Heart left ventricle (tissue), 16 donors: ENCODE measurements at regions not wholly inside any gene's neighbourhood (a gene's known extent, or its start where the extent isn't known, plus 50 kb on each side); places are given as distances from the start of the nearest gene placed in this dataset.
A peak's percentile ranks its signal among the peaks of the same experiment; 100 is the strongest.

Source experiments
- ATAC-seq, 4 donors: fragments of 200-7000 bp; cut with Tn5 transposase; one replicate each; pipeline ENCODE4 v1.9.1; 2020 to 2022; ENCODE audit warnings: moderate library complexity in 4 of 4, mild to moderate bottlenecking in 3 of 4, moderate number of reproducible peaks in 1 of 4
- DNase-seq, 5 donors: peaks; one replicate each; pipeline ENCODE4 v3.0.0-alpha.2; 2020
- H3K27ac ChIP-seq, 12 donors: fragments of 200-600 bp; sonication (generic) in 4 of 12; one replicate each; pipeline versions ENCODE4 v1.5.0 to v1.8.0; 2016 to 2022; ENCODE audit warnings: mild to moderate bottlenecking in 2 of 12
- H3K27me3 ChIP-seq, 9 donors: fragments of 200-600 bp; sonication (generic) in 2 of 9; one replicate each; pipeline versions ENCODE4 v1.5.1 to v1.8.0; 2016 to 2022; ENCODE audit warnings: mild to moderate bottlenecking in 3 of 9
- H3K36me3 ChIP-seq, 9 donors: fragments of 200-600 bp; sonication (generic) in 2 of 9; one replicate each; pipeline versions ENCODE4 v1.5.0 to v1.8.0; 2018 to 2022; ENCODE audit warnings: mild to moderate bottlenecking in 2 of 9
- H3K4me1 ChIP-seq, 12 donors: fragments of 200-600 bp; sonication (generic) in 4 of 12; one replicate each; pipeline versions ENCODE4 v1.5.0 to v1.8.0; 2016 to 2022; ENCODE audit warnings: mild to moderate bottlenecking in 3 of 12
- H3K4me3 ChIP-seq, 12 donors: fragments of 200-600 bp; sonication (generic) in 4 of 12; one replicate each; pipeline versions ENCODE4 v1.5.0 to v1.8.0; 2017 to 2022; ENCODE audit warnings: mild to moderate bottlenecking in 9 of 12, moderate library complexity in 4 of 12
- H3K9me3 ChIP-seq, 12 donors: fragments of 200-600 bp; sonication (generic) in 4 of 12; one replicate each; pipeline versions ENCODE4 v1.5.0 to v1.8.0; 2016 to 2022; ENCODE audit warnings: mild to moderate bottlenecking in 1 of 12
- POLR2A ChIP-seq, 2 donors: fragments of 450-650 bp; IDR thresholded peaks; one replicate each; pipeline ENCODE4 v1.6.1; 2017; ENCODE audit warnings: antibody characterized with exemption in 2 of 2, mild to moderate bottlenecking in 2 of 2, moderate library complexity in 2 of 2
- WGBS, 4 donors: extraction: QIAGEN DNeasy Blood & Tissue Kit in 2 of 4; methylation state at CpG; one replicate each; pipeline versions ENCODE4 v1.1.5 to v1.1.7; 2013 to 2018; 5-methylcytosine and 5-hydroxymethylcytosine counted together
- intact Hi-C, 10 donors: fragments of 100-400 bp; cut with DNase I; formaldehyde crosslinking; loops; one replicate each; pipeline versions ENCODE4 v1.11.1 to v1.14.2; 2022
- TF ChIP-seq, protein P1 (sequence below), 12 donors: fragments of 200-600 bp; sonication (generic) in 4 of 12; IDR thresholded peaks; one replicate each; pipeline versions ENCODE4 v1.5.0 to v1.8.0; 2018 to 2022; ENCODE audit warnings: antibody characterized with exemption in 12 of 12, mild to moderate bottlenecking in 5 of 12
- donor health status: ischemic (EF 13 %, LVEDD 7.1; RV severe dilation, severe dysfunction).
- donor health status: healthy with polysubstance abuse.
- donor health status: DM: no; HTN: yes; CAD: no.
- donor health status: DM: no; HTN: no; CAD: no.
- donor health status: ischemic (EF 25% LVEDD 6.9; RV normal size, moderate dysfunction).
- donor health status: ischemic (EF 25% LVEDD 5.7; RV mildly dilated, moderate dysfunction).
- donor health status: healthy.
- donor health status: DM: yes; HTN: yes; CAD: no.
- donor health status: ischemic (EF 35%, LVEDD 5.7; RV mildly dilated, moderate dysfunction).
- donor health status: nonischemic (EF 11% LVEDD 7.7; RV severe dilation, severe dysfunction).
- donor health status: DM: yes; HTN: yes; CAD: no.
- donor health status: PGD.
- donor health status: ischemic (EF 29% LVEDD 5.4; RV normal size, mild dysfunction).
- donor health status: nonischemic (EF 23%, LVEDD 6.1; RV moderate dilation, normal function).

DNA sequence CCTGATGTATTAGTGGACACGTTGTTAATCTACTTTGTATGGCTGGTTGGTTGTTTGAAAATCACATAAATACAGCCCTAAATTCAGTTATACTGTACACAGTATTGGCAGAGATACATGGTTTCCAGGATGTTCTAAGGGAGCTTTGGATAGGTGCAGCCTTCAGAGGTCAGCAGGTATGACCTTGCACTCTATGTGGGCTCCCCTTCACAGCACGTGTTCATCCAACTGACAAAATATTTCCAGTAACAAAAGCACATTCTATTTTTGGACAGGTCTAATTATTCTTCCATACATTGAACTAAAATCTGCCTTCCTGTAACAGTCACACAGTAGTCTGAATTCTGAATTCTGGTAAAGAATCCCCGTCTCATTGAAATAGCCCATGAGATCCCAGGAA lies 92.8 kb upstream of the RAPGEF2 start:
- no peak for DNase-seq
- WGBS, 4 donors, result 39 to 52% (median 49%) methylated on average over 3 of the region's 3 CpGs
- TF ChIP-seq, protein P1, sequence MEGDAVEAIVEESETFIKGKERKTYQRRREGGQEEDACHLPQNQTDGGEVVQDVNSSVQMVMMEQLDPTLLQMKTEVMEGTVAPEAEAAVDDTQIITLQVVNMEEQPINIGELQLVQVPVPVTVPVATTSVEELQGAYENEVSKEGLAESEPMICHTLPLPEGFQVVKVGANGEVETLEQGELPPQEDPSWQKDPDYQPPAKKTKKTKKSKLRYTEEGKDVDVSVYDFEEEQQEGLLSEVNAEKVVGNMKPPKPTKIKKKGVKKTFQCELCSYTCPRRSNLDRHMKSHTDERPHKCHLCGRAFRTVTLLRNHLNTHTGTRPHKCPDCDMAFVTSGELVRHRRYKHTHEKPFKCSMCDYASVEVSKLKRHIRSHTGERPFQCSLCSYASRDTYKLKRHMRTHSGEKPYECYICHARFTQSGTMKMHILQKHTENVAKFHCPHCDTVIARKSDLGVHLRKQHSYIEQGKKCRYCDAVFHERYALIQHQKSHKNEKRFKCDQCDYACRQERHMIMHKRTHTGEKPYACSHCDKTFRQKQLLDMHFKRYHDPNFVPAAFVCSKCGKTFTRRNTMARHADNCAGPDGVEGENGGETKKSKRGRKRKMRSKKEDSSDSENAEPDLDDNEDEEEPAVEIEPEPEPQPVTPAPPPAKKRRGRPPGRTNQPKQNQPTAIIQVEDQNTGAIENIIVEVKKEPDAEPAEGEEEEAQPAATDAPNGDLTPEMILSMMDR (IDR thresholded peaks at IDR 0.05), result no peak
- no peak for TF ChIP-seq POLR2A (IDR thresholded peaks at IDR 0.05)
- Histone ChIP-seq H3K9me3 (no peaks in the 10 kb centered on the region), H3K4me1 (peaks cover 0 to 20% (median 12%) of the 10 kb centered on the region in 12 donors), H3K4me3 (no peak overlapping the region), H3K27me3 (no peaks in the 10 kb centered on the region), H3K27ac (peak overlapping the region in 2 of 12 donors; percentile 15 to 42), H3K36me3 (no peaks in the 10 kb centered on the region)
- intact Hi-C loops, result no loop called here
- peak in 3 of 4 donors; percentile 16 to 35 (median 32) for ATAC-seq

DNA sequence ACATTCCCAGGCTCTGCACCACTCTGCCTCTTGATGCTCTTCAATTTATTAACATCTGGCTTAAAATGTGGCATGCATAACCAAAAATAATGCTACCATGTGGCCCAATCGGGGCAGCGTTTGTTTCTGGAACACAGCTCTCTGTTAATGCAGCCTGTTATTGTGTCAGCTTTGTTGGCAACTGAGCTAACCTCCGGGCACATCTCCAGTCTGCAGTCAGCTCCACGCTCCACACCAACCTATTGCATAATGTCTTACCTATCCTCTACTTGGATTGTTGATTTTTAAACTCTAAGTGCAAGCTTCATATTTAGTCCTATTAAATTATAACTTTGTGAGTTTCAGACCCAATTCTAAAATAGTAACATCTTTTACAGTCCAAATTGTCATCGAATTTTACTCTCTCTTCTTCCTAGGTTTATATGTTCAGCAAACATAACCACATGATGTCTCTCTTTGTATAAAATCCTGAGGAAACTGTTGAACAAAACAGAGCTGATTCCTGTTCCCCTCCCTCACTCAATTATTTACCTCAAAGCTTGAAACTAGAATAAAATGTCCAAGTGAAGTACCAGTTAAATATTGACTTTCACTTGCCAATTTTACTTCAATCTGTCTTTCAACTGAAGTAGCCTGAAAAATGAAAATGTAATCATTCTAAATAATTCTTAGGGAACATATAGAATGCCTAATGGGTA lies 92.2 kb upstream of the RAPGEF2 start:
- Histone ChIP-seq H3K27me3 (no peaks in the 10 kb centered on the region), H3K4me1 (peaks cover 0 to 20% (median 12%) of the 10 kb centered on the region in 12 donors), H3K36me3 (no peaks in the 10 kb centered on the region), H3K27ac (peak overlapping the region in 2 of 12 donors; percentile 15 to 42), H3K9me3 (no peaks in the 10 kb centered on the region), H3K4me3 (no peak overlapping the region)
- WGBS, 4 donors, result 25 to 29% (median 29%) methylated on average over 5 of the region's 5 CpGs
- TF ChIP-seq, protein P1 (IDR thresholded peaks at IDR 0.05), result no peak
- no peak for TF ChIP-seq POLR2A (IDR thresholded peaks at IDR 0.05)
- ATAC-seq (peak; percentile 93 to 98 (median 96)), DNase-seq (peak; percentile 53 to 75 (median 70))
- intact Hi-C loops, result no loop called here

DNA sequence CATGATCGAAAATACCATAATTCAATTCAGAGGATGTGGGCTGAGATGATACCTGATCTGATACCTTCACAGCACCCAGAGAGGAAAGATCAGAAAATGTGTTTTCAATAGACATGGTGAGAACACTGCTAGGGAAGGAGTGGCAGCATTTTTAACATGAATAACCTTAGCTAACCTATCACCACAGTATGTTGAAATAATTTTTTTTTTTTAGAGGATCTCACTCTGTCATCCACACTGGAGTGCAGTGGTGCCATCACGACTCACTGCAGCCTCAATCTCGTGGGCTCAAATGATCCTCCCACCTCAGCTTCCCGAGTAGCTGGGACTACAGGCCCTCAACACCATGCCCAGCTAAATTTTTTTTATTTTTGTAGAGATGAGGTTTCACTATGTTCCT lies 90.5 kb upstream of the RAPGEF2 start:
- intact Hi-C loops, result no loop called here
- no peak for DNase-seq
- H3K4me3 ChIP-seq, result no peak overlapping the region
- peaks cover 0 to 20% (median 12%) of the 10 kb centered on the region in 12 donors for H3K4me1 ChIP-seq
- no peaks in the 10 kb centered on the region for H3K9me3 ChIP-seq
- no peaks in the 10 kb centered on the region for H3K27me3 ChIP-seq
- TF ChIP-seq POLR2A (IDR thresholded peaks at IDR 0.05), result no peak
- TF ChIP-seq, protein P1 (IDR thresholded peaks at IDR 0.05), result no peak
- ATAC-seq, result no peak
- no peak overlapping the region for H3K27ac ChIP-seq
- no peaks in the 10 kb centered on the region for H3K36me3 ChIP-seq
- WGBS, 4 donors, result 90 to 94% (median 90%) methylated on average over 4 of the region's 4 CpGs

DNA sequence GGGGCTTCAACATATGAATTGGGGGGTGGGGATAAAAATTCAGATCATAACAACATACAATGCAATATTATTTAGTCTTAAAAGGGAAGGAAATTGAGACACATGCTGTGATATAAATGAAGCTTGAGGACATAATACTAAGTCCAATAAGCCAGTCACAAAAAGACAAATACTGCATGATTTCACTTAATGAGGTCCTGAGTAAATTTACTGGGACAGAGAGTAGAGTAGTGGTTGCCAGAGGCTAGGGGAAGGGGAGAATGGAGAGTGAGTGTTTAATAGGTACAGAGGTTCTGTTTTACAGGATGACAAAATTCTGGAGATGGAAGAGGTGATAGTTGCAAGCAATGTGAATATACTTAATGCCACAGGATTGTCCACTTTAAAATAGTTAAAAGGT lies 89.2 kb upstream of the RAPGEF2 start:
- H3K27ac ChIP-seq, result no peak overlapping the region
- intact Hi-C loops, result no loop called here
- DNase-seq (no peak), ATAC-seq (no peak)
- H3K27me3 ChIP-seq, result no peaks in the 10 kb centered on the region
- H3K4me3 ChIP-seq, result no peak overlapping the region
- no peaks in the 10 kb centered on the region for H3K9me3 ChIP-seq
- H3K36me3 ChIP-seq, result no peaks in the 10 kb centered on the region
- peaks cover 0 to 20% (median 14%) of the 10 kb centered on the region in 12 donors for H3K4me1 ChIP-seq
- TF ChIP-seq POLR2A (IDR thresholded peaks at IDR 0.05), result no peak
- TF ChIP-seq, protein P1 (IDR thresholded peaks at IDR 0.05), result no peak
